AG20443 (cell line): ENCODE measurements at regions not wholly inside any gene's neighbourhood (a gene's known extent, or its start where the extent isn't known, plus 50 kb on each side); places are given as distances from the start of the nearest gene placed in this dataset.

Experiments
- DNase-seq: peaks from one replicate; pipeline ENCODE4 v3.0.0; 2012; ENCODE audit warnings: low spot score, mixed read lengths

DNA sequence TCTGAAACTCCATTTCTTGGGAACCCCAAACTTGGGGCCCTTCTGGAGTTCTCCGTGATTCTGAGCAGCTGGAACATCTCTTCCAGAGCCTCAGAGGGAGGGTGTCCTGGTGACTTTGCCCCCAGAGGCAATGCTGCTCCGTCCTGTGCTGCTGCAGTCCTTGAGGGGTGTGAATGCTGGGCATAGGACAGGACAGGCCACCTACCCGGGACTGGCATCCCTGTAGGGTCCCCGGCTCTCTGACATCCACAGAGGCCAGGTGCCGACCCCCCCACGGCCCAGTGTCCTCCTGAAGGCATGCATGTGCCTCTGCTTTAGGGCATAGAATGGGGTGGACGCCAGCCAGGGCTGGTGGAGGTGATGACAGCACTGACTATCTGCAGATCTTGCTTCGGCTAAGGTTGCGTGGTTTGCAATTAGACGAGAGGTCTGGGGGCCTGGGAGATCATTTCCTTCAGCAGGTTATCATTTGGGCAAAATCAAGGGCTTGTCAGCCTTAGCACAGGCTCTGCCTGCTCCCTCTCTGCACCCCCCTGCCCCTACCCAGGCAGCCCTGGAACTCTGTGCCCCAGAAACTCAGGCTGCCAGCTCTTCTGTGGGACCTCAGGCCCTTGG is 136.9 kb upstream of the GPR26 start:
- no peak for DNase-seq

DNA sequence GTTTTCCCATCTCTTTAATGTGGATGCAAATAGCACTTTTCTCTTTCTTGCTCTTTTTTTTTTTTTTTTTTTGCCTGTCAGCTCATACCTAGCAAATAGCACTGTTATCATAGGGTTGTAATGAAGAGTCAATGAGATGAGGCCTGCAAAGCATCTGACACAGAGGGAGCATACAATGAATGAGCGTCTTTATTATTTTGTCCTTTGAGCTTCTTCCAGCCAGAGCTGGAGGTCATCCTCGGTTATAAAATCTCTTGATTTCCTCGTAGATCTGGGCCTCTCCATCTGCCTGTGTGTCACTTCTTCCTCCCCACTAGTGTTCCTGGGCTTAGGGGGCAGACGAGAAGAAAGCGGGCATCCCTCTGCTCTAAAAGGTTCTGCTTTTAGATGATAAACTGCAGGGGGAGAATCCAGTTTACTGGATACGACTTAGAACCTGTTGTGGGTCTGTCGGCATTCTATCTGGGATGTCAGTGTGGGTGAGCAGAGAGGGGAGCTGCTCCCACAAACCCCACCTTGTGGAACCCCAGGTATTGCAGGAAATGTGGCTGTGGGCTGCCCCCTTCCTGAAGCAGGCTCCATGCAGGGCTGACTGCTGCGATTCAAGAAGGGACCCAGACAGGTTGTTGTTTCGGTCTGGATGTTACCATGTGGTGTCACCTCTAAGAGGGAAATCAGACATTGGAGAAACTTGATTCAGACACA is 135.8 kb upstream of the GPR26 start:
- DNase-seq, result no peak

DNA sequence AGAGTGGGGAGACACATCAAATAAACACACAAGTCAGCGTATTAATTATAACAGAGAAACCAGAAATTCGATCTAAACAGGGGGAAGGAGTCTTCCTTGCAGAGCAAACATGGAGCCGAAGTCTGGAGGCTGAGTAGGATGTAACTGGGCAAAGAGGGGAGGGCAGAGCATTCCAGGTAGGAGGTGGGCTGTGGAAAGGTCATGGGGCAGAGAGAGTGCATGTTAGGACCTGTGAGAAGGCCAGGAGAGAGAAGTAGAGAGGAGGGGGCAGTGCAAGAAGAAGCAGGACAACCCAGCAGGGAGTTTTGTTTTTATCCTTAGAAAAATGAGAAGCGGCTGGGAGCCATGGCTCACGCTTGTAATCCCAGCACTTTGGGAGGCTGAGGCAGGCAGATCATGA is 130.8 kb upstream of the GPR26 start:
- DNase-seq, result no peak

DNA sequence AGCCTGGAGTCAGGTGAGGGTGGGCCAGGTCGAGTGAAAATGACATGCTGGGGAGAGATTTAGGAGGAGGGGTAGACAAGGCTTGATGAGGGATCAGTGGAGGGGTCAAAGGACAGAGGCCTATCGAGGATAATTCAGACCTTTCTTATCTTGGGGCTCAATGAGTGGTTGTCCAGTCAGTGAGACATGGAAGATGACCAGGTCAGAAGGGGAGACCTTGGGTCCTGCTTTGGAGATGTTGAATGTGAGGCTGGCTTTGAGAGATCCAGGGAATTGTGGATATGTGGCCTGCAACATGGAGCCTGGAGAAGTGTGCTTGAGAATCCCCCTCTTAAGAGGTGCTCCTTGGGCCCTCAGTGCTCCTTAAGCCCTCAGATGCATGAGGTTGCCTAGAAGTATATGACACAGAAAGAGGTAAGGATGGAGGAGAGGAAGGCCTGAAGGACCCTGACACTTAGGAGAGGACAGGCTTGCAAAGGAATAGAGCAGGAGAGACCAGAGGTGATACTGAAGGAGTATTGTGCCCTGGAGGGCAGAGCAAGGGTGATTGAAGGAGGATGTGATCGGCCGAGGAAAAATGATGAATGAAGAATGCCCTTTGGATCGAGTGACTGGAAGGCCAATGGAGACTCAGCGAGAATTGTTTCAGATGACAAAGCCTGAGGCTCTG is 129.8 kb upstream of the GPR26 start:
- DNase-seq, result no peak

DNA sequence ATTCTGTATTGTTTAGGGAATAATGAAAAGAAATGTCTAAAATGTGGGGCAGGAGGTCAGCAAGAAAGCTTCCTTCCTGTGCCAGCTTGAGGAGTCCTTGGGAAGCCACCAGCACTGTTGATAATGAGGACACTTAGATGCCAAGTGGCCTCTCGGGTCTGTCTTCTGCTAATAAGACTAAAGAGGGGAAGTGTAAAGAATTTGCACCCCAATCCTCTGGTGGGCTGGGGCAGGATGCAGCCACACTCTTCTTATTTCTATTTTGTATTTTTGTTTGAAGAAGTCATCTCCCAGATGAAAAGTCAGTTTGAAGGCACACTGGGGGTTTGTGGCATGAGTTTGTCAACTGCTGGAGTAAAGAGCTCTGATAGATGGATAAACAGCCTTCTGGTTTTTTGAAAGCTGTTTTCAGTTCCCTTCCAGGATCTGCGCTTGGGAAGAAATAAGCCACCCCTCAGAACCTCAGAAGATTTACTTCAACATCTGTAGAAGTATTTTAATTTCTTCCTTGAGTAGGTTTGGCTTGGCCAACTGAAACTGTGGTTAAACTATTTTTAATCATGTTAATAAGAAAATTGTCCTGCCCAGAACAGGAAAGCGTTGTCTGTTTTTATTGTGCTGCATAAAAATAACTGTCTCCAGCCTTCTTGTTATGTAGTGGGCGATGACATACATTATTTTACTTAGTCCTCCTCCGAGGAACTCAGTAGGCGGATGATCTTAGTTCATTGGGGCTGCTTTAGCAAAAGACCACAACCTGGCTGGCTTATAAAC is 128.8 kb upstream of the GPR26 start:
- no peak for DNase-seq

DNA sequence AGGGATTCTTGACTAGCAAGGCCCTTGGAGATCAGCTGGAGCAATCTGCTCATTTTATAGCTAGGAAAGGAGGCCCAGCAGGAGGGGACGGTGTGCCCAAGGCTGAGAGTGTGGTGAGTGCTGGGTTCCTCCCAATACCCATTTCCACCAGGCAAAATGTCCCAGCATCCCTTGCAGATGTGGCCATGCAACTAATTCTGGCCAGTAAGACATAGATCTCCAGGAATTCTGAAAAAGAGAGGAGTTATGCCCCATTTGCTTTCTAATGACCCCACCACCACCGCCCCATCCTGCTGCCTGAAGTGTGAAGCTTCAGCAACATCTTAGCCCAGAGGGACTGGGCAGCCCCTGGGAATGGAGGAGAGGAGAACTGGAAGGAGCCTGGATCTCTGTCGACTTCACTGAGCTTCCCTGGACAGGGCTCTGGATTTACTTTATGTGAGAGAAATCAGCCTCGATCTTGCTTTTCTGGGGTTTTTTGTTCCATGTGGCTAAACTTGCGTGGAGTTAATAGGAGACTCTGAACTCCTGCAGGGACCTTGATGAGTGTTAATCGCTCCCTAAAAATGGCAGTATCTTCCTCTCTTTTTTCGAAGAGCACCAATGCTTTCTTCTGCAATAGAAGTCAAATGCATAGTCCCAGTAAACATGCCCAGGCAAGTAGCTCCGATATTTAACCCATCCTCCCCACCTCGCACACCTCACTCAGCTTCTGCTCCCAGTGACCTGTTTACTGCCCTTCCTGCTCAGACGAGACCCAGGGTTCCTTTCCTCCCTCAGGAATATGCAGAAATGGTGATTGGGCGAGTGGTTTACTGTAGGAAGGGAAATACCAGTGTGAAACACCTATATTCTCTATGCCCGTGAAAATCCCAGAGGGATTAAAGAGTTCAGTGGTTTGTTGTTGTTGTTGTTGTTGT is 127.5 kb upstream of the GPR26 start:
- no peak for DNase-seq

DNA sequence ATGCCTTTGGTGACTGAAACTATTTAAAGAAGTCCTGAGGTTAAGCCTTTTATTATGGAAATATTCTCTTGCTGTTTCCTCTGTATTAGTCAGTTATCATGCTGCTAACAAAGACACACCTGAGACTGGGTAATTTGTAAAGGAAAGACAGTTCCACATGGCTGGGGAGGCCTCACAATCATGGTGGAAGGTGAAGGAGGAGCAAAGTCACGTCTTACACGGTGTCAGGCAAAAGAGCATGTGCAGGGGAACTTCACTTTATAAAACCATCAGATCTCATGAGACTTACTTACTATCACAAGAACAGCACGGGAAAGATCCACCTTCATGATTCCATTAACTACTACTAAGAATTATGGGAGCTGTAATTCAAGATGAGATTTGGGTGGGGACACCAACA is 121.2 kb upstream of the GPR26 start:
- no peak for DNase-seq

DNA sequence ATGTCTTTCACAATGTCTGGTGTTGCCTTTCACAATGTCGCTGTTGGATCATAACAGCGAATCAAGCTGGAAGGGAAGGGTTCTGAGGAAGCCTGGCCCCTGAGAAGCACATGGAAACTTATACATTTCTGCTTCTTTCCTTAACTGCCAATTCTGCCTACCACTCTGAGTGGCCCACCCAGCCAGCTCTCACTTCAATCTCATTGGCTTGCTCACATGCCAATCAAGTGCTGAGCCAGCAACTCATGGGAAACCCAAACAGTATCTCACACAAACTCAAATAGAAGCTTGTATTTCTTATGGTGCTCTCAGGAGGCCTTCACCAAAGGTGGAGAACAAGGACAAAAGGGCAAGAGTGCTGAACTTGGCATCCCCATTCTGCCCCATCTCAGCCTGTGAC is 117.4 kb upstream of the GPR26 start:
- no peak for DNase-seq

DNA sequence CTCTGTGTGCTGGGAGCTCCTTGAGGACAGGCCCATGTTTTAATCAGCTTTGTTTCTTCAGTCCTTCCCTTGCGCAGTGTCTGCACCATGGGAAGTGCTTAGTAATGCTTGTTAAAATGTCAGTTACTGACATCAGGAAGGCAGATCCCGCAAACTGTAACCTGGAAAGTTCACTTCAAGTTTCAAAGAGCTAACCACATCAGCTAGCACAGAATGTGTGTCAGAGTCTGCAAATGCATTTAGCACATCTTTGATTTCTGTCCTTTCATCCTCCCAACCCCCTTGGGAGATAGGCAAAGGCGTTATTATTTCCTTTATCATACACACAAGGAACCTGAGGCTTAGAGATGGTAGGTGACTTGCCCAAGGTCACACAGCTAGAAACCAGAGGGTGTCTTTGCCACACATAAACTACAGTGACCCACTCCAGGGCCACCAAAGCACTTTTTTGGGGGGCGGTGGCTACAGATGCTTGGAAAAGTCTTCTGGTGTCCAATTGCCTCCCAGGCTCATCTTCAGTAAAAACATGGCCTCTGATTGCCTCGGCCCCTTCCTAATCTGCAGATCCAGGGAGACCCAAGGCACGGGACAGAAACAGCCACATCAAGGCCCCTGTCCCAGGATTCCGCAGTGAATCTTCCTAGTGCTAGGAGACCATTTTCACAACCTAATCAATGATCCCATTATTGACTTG is 116.2 kb upstream of the GPR26 start:
- DNase-seq, result no peak

DNA sequence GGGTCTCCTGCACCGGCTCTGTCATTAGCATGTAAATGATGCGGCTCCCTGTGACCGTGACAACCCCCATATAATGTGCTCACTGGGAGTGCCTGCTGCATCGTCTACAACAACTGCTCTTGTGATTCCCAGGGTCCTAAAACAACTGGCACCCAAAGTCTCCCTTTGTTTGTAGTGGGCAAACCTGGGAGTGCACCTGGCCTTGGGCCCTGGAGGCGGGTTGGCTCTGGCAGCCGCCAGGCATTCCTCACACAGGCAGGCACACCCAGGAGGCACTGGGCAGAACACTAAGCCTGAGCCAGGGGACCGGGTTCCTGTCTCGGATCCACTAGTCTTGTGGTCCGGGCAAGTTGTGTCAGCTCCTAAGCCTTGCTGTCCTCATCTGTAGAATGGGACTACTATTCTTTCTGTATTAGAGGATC is 115.5 kb upstream of the GPR26 start:
- no peak for DNase-seq

DNA sequence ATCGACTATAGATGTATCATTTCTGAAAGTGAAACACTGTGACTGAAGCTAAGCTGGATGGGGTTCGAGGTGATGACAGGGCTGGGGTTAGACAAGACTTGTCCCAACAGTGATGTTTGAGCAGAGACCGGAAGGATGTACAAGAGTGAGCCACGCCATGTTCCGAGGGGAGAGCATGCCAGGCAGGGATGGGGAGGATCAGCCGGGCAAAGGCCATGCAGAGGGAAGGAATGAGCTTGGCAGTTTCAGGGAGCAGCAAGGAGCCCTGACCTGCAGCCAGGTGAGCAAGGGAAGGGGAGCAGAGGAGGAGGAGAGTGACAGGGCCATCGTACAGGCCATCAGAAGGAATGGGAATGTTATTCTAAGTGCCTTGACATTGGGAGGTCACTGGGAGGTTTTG is 114.9 kb upstream of the GPR26 start:
- no peak for DNase-seq

DNA sequence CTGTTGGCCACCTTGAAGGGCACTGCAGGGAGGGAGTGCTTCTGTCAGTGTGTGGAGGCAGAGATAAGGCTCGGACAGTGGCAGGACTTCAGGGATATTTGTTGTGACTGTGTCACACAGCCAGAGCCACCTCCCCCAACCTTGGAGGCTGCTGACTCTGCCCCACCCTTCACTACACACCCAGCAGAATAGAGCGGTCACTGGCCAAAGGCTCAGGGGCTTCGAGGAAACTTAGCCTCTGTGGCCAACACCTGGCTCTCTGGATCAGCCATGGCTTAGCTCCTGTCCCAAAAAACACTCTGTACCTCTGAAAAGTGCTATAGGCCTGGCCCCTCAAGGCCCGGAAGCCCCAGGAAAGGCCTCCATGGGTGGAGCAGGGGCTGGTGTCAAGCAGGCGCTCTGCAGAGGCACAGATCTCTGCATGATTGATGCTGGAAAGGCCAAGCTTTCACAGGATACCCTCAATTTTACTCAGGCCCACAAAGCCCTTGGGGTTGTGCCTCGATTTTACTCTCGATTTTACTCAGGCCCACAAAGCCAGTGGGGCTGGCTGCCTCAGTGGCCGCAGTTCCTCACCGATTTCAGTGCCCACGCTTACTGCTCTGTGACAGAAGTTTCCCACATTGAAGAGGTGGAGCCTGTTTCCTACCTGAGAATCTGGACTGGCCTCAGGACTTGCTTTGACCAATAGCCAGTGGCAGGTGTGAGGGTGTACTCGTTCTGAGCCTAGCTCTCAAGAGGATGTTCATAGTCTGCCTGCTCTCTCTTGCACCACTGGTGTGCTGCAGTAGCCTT is 113.2 kb upstream of the GPR26 start:
- no peak for DNase-seq

DNA sequence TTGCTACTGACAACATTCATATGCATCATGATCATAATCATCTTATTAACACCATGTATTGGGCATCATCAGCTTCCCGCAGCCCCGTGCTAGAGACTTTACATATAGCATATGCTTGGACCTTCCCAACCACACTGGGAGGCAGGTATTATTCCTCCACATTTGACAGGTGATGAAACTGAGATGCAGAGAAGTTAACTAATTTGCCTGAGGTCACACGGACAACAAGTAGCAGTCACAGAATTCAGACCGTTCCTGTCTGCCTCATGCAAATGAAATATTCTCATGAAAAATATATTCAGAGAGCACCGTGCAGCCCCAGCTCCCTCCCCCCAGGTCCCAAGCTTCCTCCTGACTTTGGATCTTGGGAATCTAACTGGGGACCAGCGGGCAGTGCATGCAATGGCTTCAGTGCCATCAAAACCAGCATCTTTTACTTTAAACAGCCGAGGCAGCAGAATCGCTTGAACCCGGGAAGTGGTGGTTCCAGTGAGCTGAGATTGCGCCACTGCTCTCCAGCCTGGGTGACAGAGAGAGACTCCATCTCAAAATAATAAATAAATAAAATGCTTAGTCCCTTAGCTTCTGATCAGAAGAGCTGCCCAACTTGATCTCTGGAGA is 112.2 kb upstream of the GPR26 start:
- no peak for DNase-seq

DNA sequence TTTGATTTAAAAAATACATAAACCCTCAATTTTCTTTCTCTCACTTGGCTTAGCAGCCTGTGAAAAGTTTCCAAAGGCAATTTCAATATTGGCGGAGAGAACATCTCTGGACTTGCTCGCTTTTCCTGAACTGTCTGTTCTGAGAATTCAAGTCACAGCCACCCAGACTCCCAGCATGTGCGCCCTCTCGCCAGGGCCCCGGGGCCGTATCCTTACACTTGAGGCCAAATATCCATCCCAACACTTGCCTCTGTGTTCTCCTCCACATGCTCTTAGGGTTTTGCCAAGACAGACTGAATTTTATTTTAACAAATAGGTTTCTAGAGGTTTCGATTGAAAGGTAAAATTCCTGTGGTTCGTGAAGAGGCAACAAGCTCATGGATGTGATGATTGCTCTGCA is 111.5 kb upstream of the GPR26 start:
- no peak for DNase-seq

DNA sequence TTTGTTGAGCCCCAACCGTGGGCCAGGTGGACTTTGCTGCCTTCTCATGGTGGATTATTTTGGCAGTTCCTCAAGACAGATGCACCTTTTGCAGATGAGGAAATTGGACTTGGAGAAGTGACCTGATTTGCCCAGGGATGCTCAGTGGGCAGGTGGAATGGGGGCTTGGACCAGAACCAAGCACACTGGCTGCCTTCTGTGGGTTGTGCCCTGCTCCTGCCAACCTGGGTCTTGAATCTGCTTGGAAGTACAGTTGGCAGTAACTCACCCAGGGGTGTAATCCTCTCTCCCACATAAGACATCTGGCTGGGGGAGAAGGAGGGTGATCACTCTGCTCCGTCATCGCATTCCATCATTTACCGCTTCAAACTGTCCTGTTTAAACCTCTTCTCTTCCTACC is 110.5 kb upstream of the GPR26 start:
- no peak for DNase-seq

DNA sequence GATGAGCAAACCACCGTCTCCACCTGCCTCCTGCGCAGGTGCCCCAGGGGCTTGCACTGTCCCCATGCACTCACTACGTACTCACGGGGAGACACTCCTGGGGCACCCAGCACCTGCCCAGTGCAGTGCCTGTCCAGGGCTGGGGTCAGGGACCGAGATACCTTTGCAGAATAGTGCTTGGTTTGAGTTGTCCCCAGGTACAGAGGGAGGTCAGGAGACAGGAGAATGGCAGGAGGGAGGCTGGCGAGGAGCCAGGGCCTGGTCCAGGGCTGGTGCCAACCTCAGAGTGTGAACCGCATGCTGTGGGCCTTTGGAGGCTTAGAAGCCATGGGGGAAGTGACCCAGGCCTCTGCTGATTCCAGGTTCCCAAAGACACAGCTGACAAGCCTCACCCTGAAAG is 110.1 kb upstream of the GPR26 start:
- DNase-seq, result no peak

DNA sequence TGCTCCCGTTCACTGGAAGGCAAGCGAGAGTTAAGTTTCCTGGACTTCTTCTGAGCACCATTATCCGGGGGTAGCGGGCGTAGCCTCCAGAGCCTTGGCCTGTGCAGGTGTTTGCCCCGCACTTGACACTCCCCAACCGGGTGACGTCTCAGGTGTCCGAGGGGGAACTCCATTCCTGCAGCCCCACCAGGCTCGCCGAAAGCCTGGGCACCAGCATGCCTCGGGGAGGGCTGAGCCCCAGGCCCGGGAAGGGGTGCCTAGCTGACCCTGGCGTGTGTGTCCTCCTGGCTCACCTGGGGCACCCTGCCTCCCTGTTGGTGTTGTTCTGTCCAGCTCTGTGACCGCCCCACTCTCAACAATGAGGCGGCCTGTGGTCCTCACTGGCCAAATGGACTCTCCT is 109.4 kb upstream of the GPR26 start:
- DNase-seq, result no peak

DNA sequence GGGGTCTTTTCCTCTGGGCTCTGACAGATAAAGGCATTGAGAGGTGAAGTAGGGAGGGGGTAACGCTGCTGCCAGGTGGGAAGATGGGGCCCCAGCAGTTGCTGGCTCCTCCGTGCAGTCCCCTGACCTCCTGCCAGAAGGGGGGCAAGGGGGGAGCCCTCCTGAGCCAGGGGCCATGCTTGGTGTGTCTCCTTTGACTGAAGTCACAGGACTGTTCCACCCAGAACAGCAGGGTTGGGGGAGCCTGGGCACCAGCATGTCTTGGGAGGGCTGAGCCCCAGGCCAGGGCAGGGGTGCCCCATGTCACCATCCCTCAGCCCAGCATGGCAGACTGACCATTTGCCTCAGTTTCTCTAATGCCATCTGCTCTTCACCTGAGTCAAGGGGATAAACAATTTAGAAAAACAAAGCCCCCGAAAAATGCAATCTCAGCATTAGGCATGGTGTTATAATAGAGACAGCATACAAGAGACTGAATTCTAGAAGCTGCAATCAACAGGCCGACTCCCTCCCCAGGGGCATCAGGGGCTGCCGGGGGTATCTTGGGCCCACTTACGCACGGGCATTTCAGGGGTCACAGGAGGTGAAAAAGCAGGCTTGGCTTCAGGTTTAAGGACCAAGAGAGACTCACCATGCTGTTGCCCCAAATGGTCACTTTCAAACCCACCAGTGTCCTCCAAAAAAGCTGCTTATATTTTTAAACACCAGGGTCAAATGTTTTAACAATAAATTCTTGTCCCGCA is 108.6 kb upstream of the GPR26 start:
- no peak for DNase-seq

DNA sequence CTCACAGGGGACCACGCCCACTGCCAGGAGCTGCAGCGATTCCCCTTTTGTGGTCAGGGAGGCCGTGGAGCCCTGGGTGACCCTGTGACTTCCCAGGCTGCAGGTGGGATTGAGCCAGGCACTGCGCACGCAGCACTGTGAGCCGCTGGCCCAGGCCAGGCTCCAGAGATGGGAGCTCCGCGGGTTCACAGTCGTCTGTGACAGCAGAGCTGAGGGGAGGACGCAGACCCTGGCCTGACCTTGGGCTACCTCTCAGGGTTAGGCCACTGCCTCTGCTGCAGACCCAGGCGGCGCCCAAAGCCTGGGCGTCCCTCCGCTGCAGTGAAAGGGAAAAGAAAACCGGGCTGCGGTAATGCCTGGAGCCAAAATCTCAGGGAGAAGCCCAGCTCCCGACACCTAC is 107.5 kb upstream of the GPR26 start:
- DNase-seq, result no peak
